H9 (cell line): ENCODE measurements at regions not wholly inside any gene's neighbourhood (a gene's known extent, or its start where the extent isn't known, plus 50 kb on each side); places are given as distances from the start of the nearest gene placed in this dataset.

Experiments
- DNase-seq: peaks from one replicate; pipeline ENCODE4 v3.0.0-alpha.2; 2017
- H2AFZ ChIP-seq: one replicate; pipeline ENCODE4 v1.6.1; 2013; ENCODE audit warnings: mild to moderate bottlenecking, low read length, control low read depth, moderate library complexity
- H2AK5ac ChIP-seq: 2 replicates; pipeline ENCODE4 v1.6.1; 2013; ENCODE audit warnings: low read length, control low read depth, mixed read lengths; ENCODE audit not compliant: insufficient read length
- H2BK120ac ChIP-seq: one replicate; pipeline ENCODE4 v1.6.1; 2013; ENCODE audit warnings: low read depth, mild to moderate bottlenecking, low read length, control low read depth, inconsistent platforms; ENCODE audit not compliant: poor library complexity, severe bottlenecking
- H2BK12ac ChIP-seq: 2 replicates; pipeline ENCODE4 v1.6.1; 2013; ENCODE audit warnings: low read length, control low read depth, mixed read lengths, low read depth; ENCODE audit not compliant: insufficient read length
- H2BK15ac ChIP-seq: 2 replicates; pipeline ENCODE4 v1.6.1; 2013; ENCODE audit warnings: low read depth, low read length, control low read depth
- H2BK20ac ChIP-seq: one replicate; pipeline ENCODE4 v1.6.1; 2013; ENCODE audit warnings: low read depth, mild to moderate bottlenecking, low read length, control low read depth, inconsistent platforms; ENCODE audit not compliant: poor library complexity, severe bottlenecking
- H2BK5ac ChIP-seq: 2 replicates; pipeline ENCODE4 v1.6.1; 2013; ENCODE audit warnings: low read length, control low read depth, mixed read lengths; ENCODE audit not compliant: insufficient read length
- H3K14ac ChIP-seq: 2 replicates; pipeline ENCODE4 v1.6.1; 2013; ENCODE audit warnings: low read length, control low read depth; ENCODE audit not compliant: insufficient read depth
- H3K18ac ChIP-seq: 2 replicates; pipeline ENCODE4 v1.6.1; 2013; ENCODE audit warnings: low read depth, mild to moderate bottlenecking, mixed read lengths, low read length, control low read depth; ENCODE audit not compliant: insufficient read length
- H3K23ac ChIP-seq: 2 replicates; pipeline ENCODE4 v1.6.1; 2013; ENCODE audit warnings: low read length, control low read depth, mixed read lengths, low read depth; ENCODE audit not compliant: insufficient read length
- H3K23me2 ChIP-seq: 2 replicates; pipeline ENCODE4 v1.6.1; 2013; ENCODE audit warnings: low read depth, mild to moderate bottlenecking, mixed read lengths, low read length, control low read depth; ENCODE audit not compliant: insufficient read length, poor library complexity, severe bottlenecking
- H3K27ac ChIP-seq: 2 replicates; pipeline ENCODE4 v1.5.1; 2013; ENCODE audit warnings: low read length, control low read depth, mixed read lengths, low read depth; ENCODE audit not compliant: insufficient read length
- H3K27me3 ChIP-seq: 2 replicates; pipeline ENCODE4 v1.6.1; 2013; ENCODE audit warnings: low read length, control low read depth, inconsistent platforms; ENCODE audit not compliant: insufficient read depth
- H3K4ac ChIP-seq: 2 replicates; pipeline ENCODE4 v1.6.1; 2013; ENCODE audit warnings: low read depth, mild to moderate bottlenecking, control low read depth, inconsistent platforms, low read length, moderate library complexity
- H3K4me1 ChIP-seq: 2 replicates; pipeline ENCODE4 v1.6.1; 2013; ENCODE audit warnings: low read length, control low read depth, inconsistent platforms; ENCODE audit not compliant: insufficient read depth
- H3K4me2 ChIP-seq: 2 replicates; pipeline ENCODE4 v1.6.1; 2013; ENCODE audit warnings: low read length, control low read depth, mixed read lengths; ENCODE audit not compliant: insufficient read length, insufficient read depth
- H3K56ac ChIP-seq: 2 replicates; pipeline ENCODE4 v1.6.1; 2013; ENCODE audit warnings: low read depth, mild to moderate bottlenecking, mixed read lengths, low read length, control low read depth; ENCODE audit not compliant: insufficient read length
- H3K79me1 ChIP-seq: 2 replicates; pipeline ENCODE4 v1.6.1; 2013; ENCODE audit warnings: low read depth, mild to moderate bottlenecking, moderate library complexity, low read length, control low read depth, inconsistent platforms; ENCODE audit not compliant: insufficient read depth, poor library complexity, severe bottlenecking
- H3K79me2 ChIP-seq: 2 replicates; pipeline ENCODE4 v1.6.1; 2013; ENCODE audit warnings: low read length, control low read depth, inconsistent platforms; ENCODE audit not compliant: insufficient read depth
- H3K9ac ChIP-seq: 2 replicates; pipeline ENCODE4 v1.6.1; 2013; ENCODE audit warnings: low read length, control low read depth, mixed read lengths; ENCODE audit not compliant: insufficient read length; ENCODE audit errors: extremely low read depth
- H3K9me3 ChIP-seq: one replicate; pipeline ENCODE4 v1.6.1; 2013; ENCODE audit warnings: low read depth, low read length, inconsistent platforms; ENCODE audit not compliant: control insufficient read depth
- H3T11ph ChIP-seq: one replicate; pipeline ENCODE4 v1.6.1; 2013; ENCODE audit warnings: mild to moderate bottlenecking, low read length, control low read depth, inconsistent platforms
- H4K20me1 ChIP-seq: one replicate; pipeline ENCODE4 v1.6.1; 2013; ENCODE audit not compliant: control insufficient read depth, insufficient read length, insufficient read depth
- H4K5ac ChIP-seq: 2 replicates; pipeline ENCODE4 v1.6.1; 2013; ENCODE audit warnings: low read depth, mild to moderate bottlenecking, mixed read lengths, low read length, control low read depth; ENCODE audit not compliant: insufficient read length
- H4K8ac ChIP-seq: replicated peaks from 2 replicates; pipeline ENCODE4 v1.6.1; 2013; ENCODE audit warnings: low read length, control low read depth, mixed read lengths, low read depth; ENCODE audit not compliant: insufficient read length
- H4K91ac ChIP-seq: 2 replicates; pipeline ENCODE4 v1.6.1; 2013; ENCODE audit warnings: low read depth, mild to moderate bottlenecking, moderate library complexity, mixed read lengths, low read length, control low read depth; ENCODE audit not compliant: insufficient read length
- H3K27ac Mint-ChIP-seq, 3 experiments: 2 replicates in 2 of 3; 3 replicates in 1 of 3; pipeline ENCODE4 v1.8.0; 2020 to 2021; ENCODE audit warnings: mixed read lengths in 3 of 3, mild to moderate bottlenecking in 1 of 3, moderate library complexity in 1 of 3
- H3K27me3 Mint-ChIP-seq: 2 replicates; pipeline ENCODE4 v1.8.0; 2021; ENCODE audit warnings: low read depth, mild to moderate bottlenecking, moderate library complexity, mixed read lengths
- H3K36me3 Mint-ChIP-seq, 3 experiments: 2 replicates in 2 of 3; 3 replicates in 1 of 3; pipeline ENCODE4 v1.8.0; 2020 to 2021; ENCODE audit warnings: low read depth in 3 of 3, mixed read lengths in 3 of 3; ENCODE audit not compliant: insufficient read depth in 1 of 3
- H3K4me1 Mint-ChIP-seq, 2 experiments: 2 replicates each; pipeline ENCODE4 v1.8.0; 2020; ENCODE audit warnings: mixed read lengths in 2 of 2
- H3K4me3 Mint-ChIP-seq, 2 experiments: 2 replicates in 1 of 2; 3 replicates in 1 of 2; pipeline ENCODE4 v1.8.0; 2020 to 2021; ENCODE audit warnings: mild to moderate bottlenecking in 2 of 2, mixed read lengths in 2 of 2, moderate library complexity in 1 of 2
- H3K9me3 Mint-ChIP-seq, 2 experiments: 2 replicates in 1 of 2; 3 replicates in 1 of 2; pipeline ENCODE4 v1.8.0; 2020; ENCODE audit warnings: mild to moderate bottlenecking in 2 of 2, mixed read lengths in 2 of 2, moderate library complexity in 1 of 2
- WGBS: extraction: QIAGEN DNeasy Blood & Tissue Kit; methylation state at CpG from one replicate; pipeline ENCODE4 v1.1.7; 2013; ENCODE audit warnings: missing lambda C conversion rate, low lambda C conversion rate, mixed read lengths; ENCODE audit not compliant: insufficient read length; ENCODE audit errors: extremely low coverage; 5-methylcytosine and 5-hydroxymethylcytosine counted together
- TF ChIP-seq, protein P1 (sequence below): fragments of 200-600 bp; sonication (generic); conservative IDR thresholded peaks from 3 replicates; pipeline ENCODE4 v1.8.0; 2021; ENCODE audit warnings: antibody characterized with exemption, mild to moderate bottlenecking

- H4K20me1 ChIP-seq, result no peaks in the 10 kb centered on the region
- H3K23ac ChIP-seq, result no peak overlapping the region
- no peaks in the 10 kb centered on the region for H3K9me3 ChIP-seq
- TF ChIP-seq, protein P1, sequence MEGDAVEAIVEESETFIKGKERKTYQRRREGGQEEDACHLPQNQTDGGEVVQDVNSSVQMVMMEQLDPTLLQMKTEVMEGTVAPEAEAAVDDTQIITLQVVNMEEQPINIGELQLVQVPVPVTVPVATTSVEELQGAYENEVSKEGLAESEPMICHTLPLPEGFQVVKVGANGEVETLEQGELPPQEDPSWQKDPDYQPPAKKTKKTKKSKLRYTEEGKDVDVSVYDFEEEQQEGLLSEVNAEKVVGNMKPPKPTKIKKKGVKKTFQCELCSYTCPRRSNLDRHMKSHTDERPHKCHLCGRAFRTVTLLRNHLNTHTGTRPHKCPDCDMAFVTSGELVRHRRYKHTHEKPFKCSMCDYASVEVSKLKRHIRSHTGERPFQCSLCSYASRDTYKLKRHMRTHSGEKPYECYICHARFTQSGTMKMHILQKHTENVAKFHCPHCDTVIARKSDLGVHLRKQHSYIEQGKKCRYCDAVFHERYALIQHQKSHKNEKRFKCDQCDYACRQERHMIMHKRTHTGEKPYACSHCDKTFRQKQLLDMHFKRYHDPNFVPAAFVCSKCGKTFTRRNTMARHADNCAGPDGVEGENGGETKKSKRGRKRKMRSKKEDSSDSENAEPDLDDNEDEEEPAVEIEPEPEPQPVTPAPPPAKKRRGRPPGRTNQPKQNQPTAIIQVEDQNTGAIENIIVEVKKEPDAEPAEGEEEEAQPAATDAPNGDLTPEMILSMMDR, result no peak
- H3K23me2 ChIP-seq, result no peaks in the 10 kb centered on the region
- H3K18ac ChIP-seq, result no peak overlapping the region
- no peak for DNase-seq
- H2BK12ac ChIP-seq, result no peak overlapping the region
- H2BK5ac ChIP-seq, result no peak overlapping the region
- H2AFZ ChIP-seq, result no peak overlapping the region
- H3K27me3 Mint-ChIP-seq, result peaks cover 12% of the 10 kb centered on the region
- no peak overlapping the region for H2AK5ac ChIP-seq
- no peaks in the 10 kb centered on the region for H3K4me1 ChIP-seq
- no peaks in the 10 kb centered on the region for H3K36me3 Mint-ChIP-seq
- H3K27ac Mint-ChIP-seq, result no peak overlapping the region
- no peaks in the 10 kb centered on the region for H3K79me1 ChIP-seq
- H3K4me3 Mint-ChIP-seq, result no peak overlapping the region
- H4K91ac ChIP-seq, result no peak overlapping the region
- H3K79me2 ChIP-seq, result no peaks in the 10 kb centered on the region
- no peak overlapping the region for H2BK15ac ChIP-seq
- peaks cover 12 to 16% of the 10 kb centered on the region in 2 experiments for H3K4me1 Mint-ChIP-seq
- no peak overlapping the region for H4K5ac ChIP-seq
- H3K14ac ChIP-seq, result no peak overlapping the region
- H3K9ac ChIP-seq, result no peak overlapping the region
- WGBS, result no CpG with 5 or more reads among the region's 5 CpGs
- H3K56ac ChIP-seq, result no peak overlapping the region
- H2BK20ac ChIP-seq, result no peak overlapping the region
- no peak overlapping the region for H2BK120ac ChIP-seq
- H3K4me2 ChIP-seq, result no peak overlapping the region
- H3T11ph ChIP-seq, result no peak overlapping the region
- H3K27ac ChIP-seq, result no peak overlapping the region
- no peak overlapping the region for H4K8ac ChIP-seq
- H3K27me3 ChIP-seq, result no peaks in the 10 kb centered on the region
- H3K4ac ChIP-seq, result no peak overlapping the region
- H3K9me3 Mint-ChIP-seq, result no peaks in the 10 kb centered on the region; a peak in 1 of 5 replicates
Measured at GRCh38 chr10:28781296-28781695, 104.0 kb downstream of the BAMBI start.
